Heart left ventricle (tissue), 16 donors: ENCODE measurements at regions not wholly inside any gene's neighbourhood (a gene's known extent, or its start where the extent isn't known, plus 50 kb on each side); places are given as distances from the start of the nearest gene placed in this dataset.
"Not testable (repeated sequence)": the region's sequence is repeated elsewhere in the genome, so short reads cannot be mapped to it uniquely, and the experiment has no call there.

Experiments used
- ATAC-seq, 4 donors: fragments of 200-7000 bp; cut with Tn5 transposase; one replicate each; pipeline ENCODE4 v1.9.1; 2020 to 2022; ENCODE audit warnings: moderate library complexity in 4 of 4, mild to moderate bottlenecking in 3 of 4, moderate number of reproducible peaks in 1 of 4
- DNase-seq, 5 donors: peaks; one replicate each; pipeline ENCODE4 v3.0.0-alpha.2; 2020
- H3K27ac ChIP-seq, 12 donors: fragments of 200-600 bp; sonication (generic) in 4 of 12; one replicate each; pipeline versions ENCODE4 v1.5.0 to v1.8.0; 2016 to 2022; ENCODE audit warnings: mild to moderate bottlenecking in 2 of 12
- H3K27me3 ChIP-seq, 9 donors: fragments of 200-600 bp; sonication (generic) in 2 of 9; one replicate each; pipeline versions ENCODE4 v1.5.1 to v1.8.0; 2016 to 2022; ENCODE audit warnings: mild to moderate bottlenecking in 3 of 9
- H3K36me3 ChIP-seq, 9 donors: fragments of 200-600 bp; sonication (generic) in 2 of 9; one replicate each; pipeline versions ENCODE4 v1.5.0 to v1.8.0; 2018 to 2022; ENCODE audit warnings: mild to moderate bottlenecking in 2 of 9
- H3K4me1 ChIP-seq, 12 donors: fragments of 200-600 bp; sonication (generic) in 4 of 12; one replicate each; pipeline versions ENCODE4 v1.5.0 to v1.8.0; 2016 to 2022; ENCODE audit warnings: mild to moderate bottlenecking in 3 of 12
- H3K4me3 ChIP-seq, 12 donors: fragments of 200-600 bp; sonication (generic) in 4 of 12; one replicate each; pipeline versions ENCODE4 v1.5.0 to v1.8.0; 2017 to 2022; ENCODE audit warnings: mild to moderate bottlenecking in 9 of 12, moderate library complexity in 4 of 12
- H3K9me3 ChIP-seq, 12 donors: fragments of 200-600 bp; sonication (generic) in 4 of 12; one replicate each; pipeline versions ENCODE4 v1.5.0 to v1.8.0; 2016 to 2022; ENCODE audit warnings: mild to moderate bottlenecking in 1 of 12
- CTCF ChIP-seq, 12 donors: fragments of 200-600 bp; sonication (generic) in 4 of 12; IDR thresholded peaks; one replicate each; pipeline versions ENCODE4 v1.5.0 to v1.8.0; 2018 to 2022; ENCODE audit warnings: antibody characterized with exemption in 12 of 12, mild to moderate bottlenecking in 5 of 12
- POLR2A ChIP-seq, 2 donors: fragments of 450-650 bp; IDR thresholded peaks; one replicate each; pipeline ENCODE4 v1.6.1; 2017; ENCODE audit warnings: antibody characterized with exemption in 2 of 2, mild to moderate bottlenecking in 2 of 2, moderate library complexity in 2 of 2
- WGBS, 4 donors: extraction: QIAGEN DNeasy Blood & Tissue Kit in 2 of 4; methylation state at CpG; one replicate each; pipeline versions ENCODE4 v1.1.5 to v1.1.7; 2013 to 2018; 5-methylcytosine and 5-hydroxymethylcytosine counted together
- intact Hi-C, 10 donors: fragments of 100-400 bp; cut with DNase I; formaldehyde crosslinking; loops; one replicate each; pipeline versions ENCODE4 v1.11.1 to v1.14.2; 2022
- donor health status: ischemic (EF 13 %, LVEDD 7.1; RV severe dilation, severe dysfunction).
- donor health status: healthy with polysubstance abuse.
- donor health status: DM: no; HTN: yes; CAD: no.
- donor health status: DM: no; HTN: no; CAD: no.
- donor health status: ischemic (EF 25% LVEDD 6.9; RV normal size, moderate dysfunction).
- donor health status: ischemic (EF 25% LVEDD 5.7; RV mildly dilated, moderate dysfunction).
- donor health status: healthy.
- donor health status: DM: yes; HTN: yes; CAD: no.
- donor health status: ischemic (EF 35%, LVEDD 5.7; RV mildly dilated, moderate dysfunction).
- donor health status: nonischemic (EF 11% LVEDD 7.7; RV severe dilation, severe dysfunction).
- donor health status: DM: yes; HTN: yes; CAD: no.
- donor health status: PGD.
- donor health status: ischemic (EF 29% LVEDD 5.4; RV normal size, mild dysfunction).
- donor health status: nonischemic (EF 23%, LVEDD 6.1; RV moderate dilation, normal function).

- ATAC-seq: no peak
- peak in 1 of 5 donors; percentile 27 for DNase-seq
- WGBS, 4 donors: 81 to 87% (median 84%) methylated on average over 8 of the region's 8 CpGs
- H3K9me3 ChIP-seq: no peaks in the 10 kb centered on the region
- no peak overlapping the region for H3K4me3 ChIP-seq
- H3K27ac ChIP-seq: no peak overlapping the region
- no peaks in the 10 kb centered on the region for H3K36me3 ChIP-seq
- intact Hi-C loops: no loop called here
- H3K4me1 ChIP-seq: peaks cover 0 to 11% (median 0%) of the 10 kb centered on the region in 12 donors
- H3K27me3 ChIP-seq: no peaks in the 10 kb centered on the region
- TF ChIP-seq POLR2A (IDR thresholded peaks at IDR 0.05) (no peak), CTCF (IDR thresholded peaks at IDR 0.05) (no peak)
Measured at GRCh38 chr20:50359607-50360217, 150.5 kb upstream of the PTPN1 start.

DNA sequence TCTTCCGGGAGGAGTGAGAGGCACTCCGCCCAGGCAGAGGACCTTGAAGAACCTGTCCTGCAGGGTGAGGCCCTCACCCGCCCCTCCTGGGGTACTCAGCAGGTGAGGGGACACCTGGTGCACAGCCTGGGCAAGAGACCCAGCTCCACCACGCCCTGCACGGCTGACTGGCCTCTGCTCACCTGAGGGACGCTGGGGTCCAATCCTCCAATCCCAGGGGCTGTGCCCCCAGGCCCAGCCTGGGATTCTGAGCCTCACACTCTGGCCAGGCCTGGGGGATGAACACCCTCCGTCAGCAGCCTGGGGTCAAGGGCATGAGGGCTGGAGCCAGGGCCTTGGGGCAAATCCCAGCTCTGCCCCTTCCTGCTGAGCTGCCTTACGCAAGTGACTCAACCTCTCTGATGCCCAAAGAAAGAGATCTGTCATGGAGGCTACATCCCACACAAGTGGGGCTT is 149.9 kb upstream of the PTPN1 start:
- Histone ChIP-seq H3K4me1 (peaks cover 0 to 11% (median 0%) of the 10 kb centered on the region in 12 donors), H3K27ac (no peak overlapping the region), H3K36me3 (no peaks in the 10 kb centered on the region), H3K27me3 (no peaks in the 10 kb centered on the region), H3K9me3 (no peaks in the 10 kb centered on the region), H3K4me3 (no peak overlapping the region)
- DNase-seq (peak in 1 of 5 donors; percentile 51), ATAC-seq (no peak)
- TF ChIP-seq POLR2A (IDR thresholded peaks at IDR 0.05): no peak
- no peak for TF ChIP-seq CTCF (IDR thresholded peaks at IDR 0.05)
- 94 to 95% (median 95%) methylated on average over 4 to 8 of the region's 8 CpGs for WGBS, 4 donors
- intact Hi-C loops: no loop called here

GRCh38 chr20:50360921-50361320 is 149.3 kb upstream of the PTPN1 start:
- TF ChIP-seq POLR2A (IDR thresholded peaks at IDR 0.05) (no peak), CTCF (IDR thresholded peaks at IDR 0.05) (no peak)
- DNase-seq (no peak), ATAC-seq (no peak)
- no peaks in the 10 kb centered on the region for H3K9me3 ChIP-seq
- intact Hi-C loops: no loop called here
- no peaks in the 10 kb centered on the region for H3K27me3 ChIP-seq
- H3K4me1 ChIP-seq: peaks cover 0 to 11% (median 0%) of the 10 kb centered on the region in 12 donors
- 66 to 72% (median 71%) methylated on average over 6 to 8 of the region's 8 CpGs for WGBS, 4 donors
- H3K4me3 ChIP-seq: no peak overlapping the region
- H3K36me3 ChIP-seq: no peaks in the 10 kb centered on the region
- H3K27ac ChIP-seq: no peak overlapping the region

DNA sequence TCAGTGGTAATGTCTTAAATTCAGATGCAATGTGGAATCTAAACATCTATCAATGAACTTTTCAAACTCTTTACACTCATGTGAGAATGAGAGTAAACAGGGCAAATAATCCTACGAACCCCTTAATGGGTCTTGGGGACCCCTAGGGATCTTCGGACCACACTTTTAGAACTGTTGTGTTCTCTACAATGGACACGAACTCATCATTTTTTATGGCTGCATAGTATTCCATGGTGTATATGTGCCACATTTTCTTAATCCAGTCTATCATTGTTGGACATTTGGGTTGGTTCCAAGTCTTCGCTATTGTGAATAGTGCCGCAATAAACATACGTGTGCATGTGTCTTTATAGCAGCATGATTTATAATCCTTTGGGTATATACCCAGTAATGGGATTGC is 148.0 kb upstream of the PTPN1 start:
- H3K36me3 ChIP-seq, H3K27ac ChIP-seq, H3K9me3 ChIP-seq, intact Hi-C loops, DNase-seq, H3K27me3 ChIP-seq, H3K4me3 ChIP-seq, ATAC-seq: not testable (repeated sequence)
- 95 to 97% (median 96%) methylated on average over 3 to 6 of the region's 6 CpGs for WGBS, 4 donors
- H3K4me1 ChIP-seq: peaks cover 0 to 19% (median 0%) of the 10 kb centered on the region in 12 donors

DNA sequence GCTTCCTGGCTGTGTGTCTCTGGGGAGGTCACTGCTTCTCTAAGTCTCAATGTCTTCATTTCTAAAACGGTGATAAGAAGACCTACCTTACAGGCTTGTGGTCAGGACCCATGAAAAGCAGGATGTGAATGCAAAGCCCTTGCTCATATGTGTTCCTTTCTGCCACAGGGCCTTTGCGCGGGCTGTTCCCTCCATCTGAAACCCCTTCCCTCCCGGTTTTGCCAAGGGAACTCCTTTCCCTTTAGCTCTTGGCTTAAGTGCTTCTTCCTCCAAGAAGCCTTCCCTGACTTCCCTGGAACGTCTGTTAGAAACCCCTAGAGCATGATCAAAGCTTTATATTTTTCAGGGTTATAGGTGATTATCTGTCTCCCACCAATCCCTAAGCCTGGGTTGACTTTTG is 147.2 kb upstream of the PTPN1 start:
- Histone ChIP-seq H3K27ac (no peak overlapping the region), H3K4me1 (peaks cover 0 to 19% (median 0%) of the 10 kb centered on the region in 12 donors), H3K9me3 (no peaks in the 10 kb centered on the region), H3K4me3 (no peak overlapping the region), H3K36me3 (no peaks in the 10 kb centered on the region), H3K27me3 (no peaks in the 10 kb centered on the region)
- ATAC-seq (no peak), DNase-seq (no peak)
- intact Hi-C loops: no loop called here
- 48 to 81% (median 54%) methylated on average over 5 of the region's 5 CpGs for WGBS, 4 donors
- TF ChIP-seq CTCF (IDR thresholded peaks at IDR 0.05) (no peak), POLR2A (IDR thresholded peaks at IDR 0.05) (no peak)
